ENCODE measurements at regions not wholly inside any gene's neighbourhood (a gene's known extent, or its start where the extent isn't known, plus 50 kb on each side); places are given as distances from the start of the nearest gene placed in this dataset.

GRCh38 chr14:62468946-62469345 is 576.3 kb downstream of the KCNH5 start:
- TF ChIP-seq CTCF (IDR thresholded peaks at IDR 0.05; ENCODE audit: poor library complexity) (no peak), EZH2phosphoT487 (IDR thresholded peaks at IDR 0.05; ENCODE audit: low read depth, severe bottlenecking, unreplicated experiment) (no peak), EZH2 (IDR thresholded peaks at IDR 0.05; ENCODE audit: borderline replicate concordance) (no peak)

Data from hepatocyte (in vitro differentiated cells).